NCI-H2107 treated with DMSO at 0.1 percent for 48 hours (cell line): ENCODE measurements at regions not wholly inside any gene's neighbourhood (a gene's known extent, or its start where the extent isn't known, plus 50 kb on each side); places are given as distances from the start of the nearest gene placed in this dataset.
A peak's percentile ranks its signal among the peaks of the same experiment; 100 is the strongest.

Source experiments
- DNase-seq: peaks from one replicate; lab custom pipeline; 2025; ENCODE audit not compliant: unreplicated experiment; lab: John Stamatoyannopoulos, UW

GRCh38 chr12:102781117-102781516 lies 135.9 kb downstream of the PAH start:
- DNase-seq: no peak

- DNase-seq: no peak
These were observed 141.0 kb downstream of the PAH start for GRCh38 chr12:102776041-102776440.

- peak; percentile 35 for DNase-seq
These were observed 147.6 kb downstream of the PAH start for GRCh38 chr12:102769323-102769916.

DNA sequence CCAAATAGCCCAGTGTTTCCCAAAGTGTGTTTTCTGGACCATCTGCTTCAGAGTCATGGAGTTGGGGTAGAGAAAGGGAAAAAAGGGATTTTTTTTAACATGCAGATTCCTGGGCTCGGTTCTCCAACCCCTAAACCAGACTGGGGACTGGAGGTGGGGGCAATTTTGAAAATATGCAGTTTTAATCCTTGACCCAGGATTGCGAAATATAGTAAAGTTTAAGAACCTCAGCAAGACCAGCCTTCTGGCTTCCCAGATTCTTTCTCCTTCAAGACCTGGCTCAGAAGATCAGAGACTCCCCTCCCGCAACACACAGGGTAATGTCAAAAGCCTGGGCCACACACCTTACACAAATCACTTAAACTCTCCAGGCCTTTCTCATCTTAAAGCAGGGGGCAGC lies 150.1 kb downstream of the PAH start:
- DNase-seq: no peak

GRCh38 chr12:102765736-102766135 lies 151.3 kb downstream of the PAH start:
- DNase-seq: no peak

DNA sequence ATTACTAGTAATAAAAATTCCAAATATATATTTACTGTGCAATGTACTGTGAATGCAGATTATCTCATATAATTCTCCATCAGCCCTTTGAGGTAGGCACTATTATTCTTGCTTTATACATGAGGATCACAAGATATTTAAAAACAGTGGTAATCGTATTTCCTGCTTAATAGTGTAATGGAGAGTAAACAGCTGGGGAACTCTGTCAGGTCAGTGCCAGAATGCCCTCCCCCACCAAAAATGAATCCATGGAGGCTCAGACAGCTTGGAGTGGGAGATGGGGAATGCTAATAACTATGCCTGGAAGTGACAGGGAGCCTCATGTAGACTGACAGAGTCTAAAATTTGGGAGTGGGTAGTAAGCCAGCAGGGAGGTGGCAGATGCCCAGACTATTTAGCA lies 153.6 kb downstream of the PAH start:
- no peak for DNase-seq

DNA sequence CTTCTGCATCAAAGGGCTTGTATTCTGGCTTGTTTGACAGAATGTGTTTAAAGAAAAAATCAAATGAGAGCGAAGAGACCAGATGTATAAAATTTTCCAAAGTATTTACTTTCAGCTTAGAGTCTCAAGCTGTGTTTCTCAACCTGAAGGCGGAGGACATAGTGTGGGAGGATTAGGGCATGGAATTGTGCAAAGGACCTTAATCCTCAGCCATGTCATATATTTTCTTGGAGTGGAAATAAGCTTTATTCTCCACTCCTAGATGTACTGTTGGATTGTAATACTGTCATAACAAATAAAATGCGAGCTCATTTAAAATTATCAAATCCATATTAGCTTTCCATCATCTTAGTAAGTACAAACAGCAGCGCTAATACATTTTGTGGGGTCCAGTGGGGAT lies 154.0 kb downstream of the PAH start:
- no peak for DNase-seq

DNA sequence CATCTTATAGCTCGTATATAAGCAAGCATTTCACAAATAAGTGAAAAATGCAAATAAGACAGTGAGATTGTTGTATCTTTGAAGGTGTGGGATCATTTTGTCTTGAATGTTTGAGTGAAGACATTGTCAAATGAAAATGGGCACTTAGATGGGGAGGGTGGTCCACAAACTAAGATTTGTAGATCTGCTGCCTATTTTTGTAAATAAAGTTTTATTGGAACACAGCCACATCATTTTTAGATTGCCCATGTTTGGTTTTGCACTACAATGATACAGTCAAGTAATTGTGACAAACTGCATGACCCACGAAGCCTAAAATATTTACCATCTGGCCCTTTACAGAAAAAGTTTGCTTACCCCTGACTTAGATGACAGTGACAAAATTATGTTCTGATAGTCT lies 156.7 kb downstream of the PAH start:
- no peak for DNase-seq

DNA sequence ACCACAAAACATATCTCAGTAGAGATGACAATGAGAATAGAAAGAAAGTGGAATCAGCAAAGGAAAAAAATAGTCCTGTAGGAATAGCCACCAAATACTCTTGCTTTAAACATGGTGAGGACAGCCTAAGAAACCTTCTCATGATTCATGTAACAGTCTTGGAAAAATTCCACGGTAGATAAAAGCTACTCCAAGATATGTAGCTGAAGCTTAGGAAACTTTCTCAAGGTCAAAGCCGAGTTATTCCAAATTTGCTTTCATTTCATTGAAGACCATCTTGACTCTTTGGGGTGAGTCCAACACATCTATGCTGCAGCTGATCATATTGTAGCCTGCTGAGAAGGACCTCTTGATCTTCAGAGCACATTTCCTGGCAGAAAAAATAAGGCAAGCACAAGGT lies 157.6 kb downstream of the PAH start:
- no peak for DNase-seq

GRCh38 chr12:102757882-102758226 lies 159.2 kb downstream of the PAH start:
- DNase-seq: no peak

DNA sequence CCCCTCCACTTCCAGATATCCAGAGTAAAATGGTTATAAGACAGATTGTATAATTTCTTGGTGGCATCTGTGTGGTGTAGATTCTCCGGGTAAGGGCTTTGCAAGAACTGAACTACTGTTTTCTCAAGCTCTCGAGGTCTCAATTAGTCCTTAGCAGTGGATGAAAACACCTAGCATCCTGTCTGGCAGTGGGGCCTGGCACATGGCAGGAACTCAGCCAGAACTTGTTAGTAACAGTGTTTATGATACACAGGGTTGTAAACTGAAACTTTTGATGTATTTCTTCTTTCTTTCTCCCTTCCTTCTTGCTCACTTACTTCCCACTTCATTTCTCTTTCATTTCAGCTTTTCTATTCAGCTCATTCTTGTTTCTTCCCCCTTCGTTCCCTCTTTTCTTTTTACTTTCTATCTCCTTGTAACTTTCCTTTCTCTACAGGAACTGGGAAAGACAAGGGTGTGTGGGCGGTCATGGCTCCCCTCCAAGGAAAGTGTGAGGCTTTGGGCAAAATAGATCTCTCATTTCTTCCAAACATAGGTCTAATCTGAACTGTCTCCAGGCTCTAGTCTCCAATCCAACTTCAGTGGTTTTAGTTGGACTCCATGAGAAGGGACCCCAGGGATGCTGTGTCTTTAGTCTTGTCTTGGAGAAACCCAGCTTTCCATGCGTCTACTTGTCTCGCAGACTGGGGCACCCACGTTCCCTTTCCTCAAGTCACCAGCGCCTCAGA lies 159.7 kb downstream of the PAH start:
- no peak for DNase-seq

DNA sequence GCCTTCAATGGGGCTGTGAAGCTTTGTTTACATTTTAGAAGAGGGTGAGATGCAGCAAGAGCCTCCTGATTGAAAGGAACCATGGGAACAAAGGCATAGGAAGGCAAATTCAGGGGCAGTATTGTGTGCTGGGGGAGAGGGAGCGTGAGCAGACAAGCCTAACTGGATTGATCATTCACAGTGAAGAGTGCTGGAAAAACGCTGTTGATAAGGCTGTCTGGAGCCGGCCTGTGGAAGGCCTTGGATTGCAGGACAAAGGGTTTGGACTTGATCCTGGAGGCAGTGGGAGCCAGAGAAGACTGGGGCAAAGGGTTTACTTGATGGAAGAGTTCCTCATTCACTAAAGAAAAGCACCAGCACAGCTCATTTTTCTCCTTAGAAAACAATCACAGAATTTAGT lies 160.5 kb downstream of the PAH start:
- DNase-seq: no peak

GRCh38 chr12:102755266-102755665 lies 161.8 kb downstream of the PAH start:
- no peak for DNase-seq

- DNase-seq: no peak
These were observed 163.2 kb downstream of the PAH start for GRCh38 chr12:102753802-102754201.

DNA sequence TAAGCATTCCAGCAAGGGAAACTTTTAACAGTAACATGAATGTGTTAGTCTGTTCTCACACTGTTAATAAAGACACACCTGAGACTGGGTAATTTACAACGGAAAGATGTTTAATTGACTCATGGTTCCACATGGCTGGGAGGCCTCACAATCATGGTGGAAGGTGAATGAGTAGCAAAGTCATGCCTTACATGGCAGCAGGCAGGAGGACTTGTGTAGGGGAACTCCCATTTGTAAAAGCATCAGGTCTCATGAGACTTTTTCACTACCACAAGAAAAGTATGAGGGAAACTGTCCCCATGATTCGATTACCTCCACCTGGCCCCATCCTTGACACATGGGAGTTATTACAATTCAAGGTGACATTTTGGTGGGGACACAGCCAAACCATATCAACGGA lies 168.3 kb downstream of the PAH start:
- no peak for DNase-seq

- no peak for DNase-seq
These were observed 170.1 kb downstream of the PAH start for GRCh38 chr12:102746963-102747362.

GRCh38 chr12:102745971-102746600 lies 171.0 kb downstream of the PAH start:
- no peak for DNase-seq

GRCh38 chr12:102741196-102741595 lies 175.8 kb downstream of the PAH start:
- no peak for DNase-seq

GRCh38 chr12:102740141-102740955 lies 176.7 kb downstream of the PAH start:
- peak; percentile 8 for DNase-seq

- no peak for DNase-seq
These were observed 180.7 kb downstream of the PAH start for GRCh38 chr12:102736328-102736727.

DNA sequence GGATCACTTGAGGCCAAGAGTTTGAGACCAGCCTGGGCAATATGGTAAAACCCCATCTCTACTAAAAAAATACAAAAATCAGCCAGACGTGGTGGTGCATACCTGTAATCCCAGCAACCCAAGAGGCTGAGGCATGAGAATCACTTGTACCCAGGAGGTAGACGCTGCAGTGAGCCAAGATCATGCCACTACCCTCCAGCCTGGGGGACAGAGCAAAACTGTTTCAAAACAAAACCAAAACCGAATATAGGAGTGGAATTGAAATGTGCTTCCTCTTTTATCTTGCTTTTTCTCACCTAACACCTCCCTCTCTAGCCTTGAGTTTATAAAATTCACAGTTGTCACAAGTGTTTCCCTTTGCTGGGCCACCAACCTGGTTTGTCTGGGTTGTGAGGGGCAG lies 181.9 kb downstream of the PAH start:
- no peak for DNase-seq

GRCh38 chr12:102730996-102731395 lies 186.0 kb downstream of the PAH start:
- no peak for DNase-seq
